Brain microvascular endothelial cell (primary cell): ENCODE measurements at regions not wholly inside any gene's neighbourhood (a gene's known extent, or its start where the extent isn't known, plus 50 kb on each side); places are given as distances from the start of the nearest gene placed in this dataset.

Experiments
- DNase-seq: peaks from one replicate; pipeline ENCODE4 v3.0.0-alpha.2; 2020
- H3K27ac ChIP-seq: fragments of 250-450 bp; sonication (Bioruptor Pico); 2 replicates; pipeline ENCODE4 v1.5.1; 2020; ENCODE audit warnings: mild to moderate bottlenecking, moderate library complexity
- H3K27me3 ChIP-seq: fragments of 250-450 bp; sonication (Bioruptor Pico); replicated peaks from 2 replicates; pipeline ENCODE4 v1.5.1; 2020; ENCODE audit warnings: mild to moderate bottlenecking
- H3K36me3 ChIP-seq: fragments of 250-450 bp; sonication (Bioruptor Pico); replicated peaks from 2 replicates; pipeline ENCODE4 v1.5.1; 2020; ENCODE audit warnings: mild to moderate bottlenecking
- H3K4me3 ChIP-seq: 2 replicates; pipeline ENCODE4 v1.5.1; 2011; ENCODE audit warnings: low read depth, mild to moderate bottlenecking, control low read depth, low read length, moderate library complexity
- in situ Hi-C: cut with HindIII; loops from 2 replicates; pipeline ENCODE4 v1.10.0; 2017; ENCODE audit warnings: low sequenced_read_pairs, low pct_ligation_motif_present
- TF ChIP-seq, protein P1 (sequence below): IDR thresholded peaks from 2 replicates; pipeline ENCODE4 v1.5.1; 2011; ENCODE audit warnings: low read depth, mild to moderate bottlenecking, moderate library complexity, low read length, control low read depth, inconsistent platforms; ENCODE audit errors: missing control alignments

- in situ Hi-C loops: no loop called here
- H3K27me3 ChIP-seq: no peaks in the 10 kb centered on the region
Measured at GRCh38 chr1:68625624-68626023, 128.7 kb upstream of the DEPDC1 start.

GRCh38 chr1:68633141-68633919 is 136.4 kb upstream of the DEPDC1 start:
- H3K27ac ChIP-seq: no peak overlapping the region
- TF ChIP-seq, protein P1, sequence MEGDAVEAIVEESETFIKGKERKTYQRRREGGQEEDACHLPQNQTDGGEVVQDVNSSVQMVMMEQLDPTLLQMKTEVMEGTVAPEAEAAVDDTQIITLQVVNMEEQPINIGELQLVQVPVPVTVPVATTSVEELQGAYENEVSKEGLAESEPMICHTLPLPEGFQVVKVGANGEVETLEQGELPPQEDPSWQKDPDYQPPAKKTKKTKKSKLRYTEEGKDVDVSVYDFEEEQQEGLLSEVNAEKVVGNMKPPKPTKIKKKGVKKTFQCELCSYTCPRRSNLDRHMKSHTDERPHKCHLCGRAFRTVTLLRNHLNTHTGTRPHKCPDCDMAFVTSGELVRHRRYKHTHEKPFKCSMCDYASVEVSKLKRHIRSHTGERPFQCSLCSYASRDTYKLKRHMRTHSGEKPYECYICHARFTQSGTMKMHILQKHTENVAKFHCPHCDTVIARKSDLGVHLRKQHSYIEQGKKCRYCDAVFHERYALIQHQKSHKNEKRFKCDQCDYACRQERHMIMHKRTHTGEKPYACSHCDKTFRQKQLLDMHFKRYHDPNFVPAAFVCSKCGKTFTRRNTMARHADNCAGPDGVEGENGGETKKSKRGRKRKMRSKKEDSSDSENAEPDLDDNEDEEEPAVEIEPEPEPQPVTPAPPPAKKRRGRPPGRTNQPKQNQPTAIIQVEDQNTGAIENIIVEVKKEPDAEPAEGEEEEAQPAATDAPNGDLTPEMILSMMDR: no peak
- no peaks in the 10 kb centered on the region for H3K27me3 ChIP-seq
- DNase-seq: no peak
- H3K4me3 ChIP-seq: no peak overlapping the region
- H3K36me3 ChIP-seq: no peaks in the 10 kb centered on the region
- in situ Hi-C loops: no loop called here

More at GRCh38 chr1:68625624-68626023, 128.7 kb upstream of the DEPDC1 start:
- TF ChIP-seq, protein P1: no peak
- Histone ChIP-seq H3K36me3 (no peaks in the 10 kb centered on the region), H3K4me3 (no peak overlapping the region), H3K27ac (no peak overlapping the region)
- DNase-seq: no peak

DNA sequence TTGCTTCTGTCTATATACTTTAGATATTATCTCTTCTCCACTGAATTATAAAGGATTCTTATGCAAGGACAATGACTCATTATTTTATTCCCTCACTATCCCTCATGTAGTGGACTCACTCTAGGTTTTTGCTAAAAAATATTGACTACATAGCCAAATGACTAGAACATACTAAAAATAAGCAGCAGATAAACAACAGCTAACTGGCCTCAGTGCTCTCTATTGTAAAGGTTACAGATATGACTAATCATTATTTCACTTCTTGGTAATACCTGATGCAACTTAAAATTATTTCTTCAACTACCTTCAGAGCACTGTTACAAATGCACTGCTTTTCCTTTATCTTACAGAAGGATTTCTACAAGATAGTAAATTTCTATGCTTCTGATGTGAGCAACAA is 147.6 kb upstream of the DEPDC1 start:
- no peaks in the 10 kb centered on the region for H3K27me3 ChIP-seq
- H3K27ac ChIP-seq: no peak overlapping the region
- TF ChIP-seq, protein P1: no peak
- in situ Hi-C loops: no loop called here
- H3K4me3 ChIP-seq: no peak overlapping the region
- DNase-seq: no peak
- no peaks in the 10 kb centered on the region for H3K36me3 ChIP-seq

DNA sequence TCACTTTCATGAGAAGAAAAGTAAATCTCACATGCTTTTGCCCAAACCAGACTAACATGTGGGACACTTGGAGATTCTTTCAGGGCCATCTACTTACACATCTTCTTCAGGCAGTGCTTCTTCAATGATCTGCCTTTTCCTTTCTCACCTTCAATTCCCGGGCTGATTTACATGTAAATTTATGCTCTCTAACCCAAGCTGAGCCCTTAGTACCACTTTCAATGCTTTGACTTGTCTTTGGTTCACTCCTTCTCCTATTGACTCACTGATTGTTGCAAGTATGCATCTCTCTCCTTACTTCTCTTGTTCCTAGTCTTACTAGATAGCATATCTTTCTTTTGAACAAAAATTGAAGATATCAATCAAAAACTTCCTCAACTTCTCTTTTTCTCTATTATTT is 154.2 kb upstream of the DEPDC1 start:
- no peak overlapping the region for H3K27ac ChIP-seq
- H3K4me3 ChIP-seq: no peak overlapping the region
- TF ChIP-seq, protein P1: no peak
- no peaks in the 10 kb centered on the region for H3K36me3 ChIP-seq
- no peak for DNase-seq
- no peaks in the 10 kb centered on the region for H3K27me3 ChIP-seq
- in situ Hi-C loops: no loop called here

DNA sequence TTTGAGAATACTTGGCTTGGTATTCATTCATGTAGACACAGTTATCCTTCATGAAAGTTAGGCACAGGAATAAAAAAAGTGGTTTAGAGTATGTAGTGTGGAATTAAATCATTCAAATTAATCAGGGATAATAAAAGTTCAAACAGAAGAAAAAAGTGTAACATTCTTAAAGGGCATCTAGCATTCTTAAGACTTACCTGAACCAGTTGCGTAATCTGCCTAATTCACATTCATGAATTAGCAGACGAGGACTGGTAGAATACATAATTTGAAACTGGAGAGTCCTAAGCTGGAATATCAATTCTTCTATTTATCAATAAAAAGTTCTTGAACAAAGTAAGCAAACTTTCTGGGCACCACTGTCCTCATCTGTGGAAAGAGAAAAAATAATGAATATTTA is 157.0 kb upstream of the DEPDC1 start:
- Histone ChIP-seq H3K36me3 (no peaks in the 10 kb centered on the region), H3K27ac (no peak overlapping the region), H3K4me3 (no peak overlapping the region), H3K27me3 (no peaks in the 10 kb centered on the region)
- DNase-seq: no peak
- TF ChIP-seq, protein P1: no peak
- in situ Hi-C loops: no loop called here

GRCh38 chr1:68673771-68674170 is 176.9 kb upstream of the DEPDC1 start:
- TF ChIP-seq, protein P1: no peak
- H3K4me3 ChIP-seq: no peak overlapping the region
- no peak for DNase-seq
- H3K36me3 ChIP-seq: no peaks in the 10 kb centered on the region
- in situ Hi-C loops: no loop called here
- H3K27ac ChIP-seq: no peak overlapping the region
- no peaks in the 10 kb centered on the region for H3K27me3 ChIP-seq
